ENCODE measurements at regions not wholly inside any gene's neighbourhood (a gene's known extent, or its start where the extent isn't known, plus 50 kb on each side); places are given as distances from the start of the nearest gene placed in this dataset.
A peak's percentile ranks its signal among the peaks of the same experiment; 100 is the strongest.
"Not testable (repeated sequence)": the region's sequence is repeated elsewhere in the genome, so short reads cannot be mapped to it uniquely, and the experiment has no call there.

GRCh38 chr13:81275666-81276258 is 934.8 kb upstream of the SPRY2 start:
- DNase-seq (ENCODE audit: low read depth), result no peak

- DNase-seq (ENCODE audit: low read depth), result no peak
These were observed 906.8 kb upstream of the SPRY2 start for GRCh38 chr13:81247711-81248110.

DNA sequence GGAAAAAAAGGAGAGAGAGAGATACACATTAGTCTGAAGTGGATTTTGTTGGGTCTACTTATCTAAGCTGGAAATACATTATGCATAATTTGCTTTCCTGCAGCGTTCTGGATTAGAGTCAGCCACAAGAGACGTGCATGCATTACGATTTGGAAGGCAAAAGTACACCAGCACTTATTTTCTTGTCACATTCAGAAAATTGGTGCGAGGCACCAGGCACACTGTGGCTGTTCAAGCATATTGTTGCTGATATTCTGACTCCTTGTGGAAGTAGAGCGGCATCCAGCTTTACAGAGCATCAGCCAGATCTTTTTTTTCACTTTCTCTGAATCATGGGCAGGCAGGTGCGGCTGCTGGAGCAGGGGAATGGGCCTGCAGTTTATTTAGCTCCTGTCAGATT is 905.6 kb upstream of the SPRY2 start:
- DNase-seq (ENCODE audit: low read depth), result no peak

DNA sequence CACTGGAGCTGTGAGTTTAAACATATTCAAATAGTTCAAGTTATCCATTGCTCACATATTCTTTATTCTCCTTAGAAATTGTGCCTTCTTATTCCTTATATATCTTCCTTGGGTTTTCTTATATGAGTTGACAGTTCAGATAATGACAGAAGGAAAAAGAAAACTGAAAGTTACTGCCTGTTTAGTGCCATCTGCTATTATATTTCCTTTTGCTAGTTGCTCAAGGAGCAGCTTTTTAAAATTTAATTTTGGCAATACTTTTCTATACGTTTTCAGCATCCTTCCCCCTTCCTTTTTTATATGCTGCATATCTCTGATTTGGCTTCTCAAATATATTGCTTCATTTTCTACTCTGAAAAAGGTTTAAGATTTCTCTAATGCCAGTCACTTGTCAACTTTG is 903.1 kb upstream of the SPRY2 start:
- no peak for DNase-seq (ENCODE audit: low read depth)

- DNase-seq (ENCODE audit: low read depth), result no peak
These were observed 889.5 kb upstream of the SPRY2 start for GRCh38 chr13:81230386-81230785.

DNA sequence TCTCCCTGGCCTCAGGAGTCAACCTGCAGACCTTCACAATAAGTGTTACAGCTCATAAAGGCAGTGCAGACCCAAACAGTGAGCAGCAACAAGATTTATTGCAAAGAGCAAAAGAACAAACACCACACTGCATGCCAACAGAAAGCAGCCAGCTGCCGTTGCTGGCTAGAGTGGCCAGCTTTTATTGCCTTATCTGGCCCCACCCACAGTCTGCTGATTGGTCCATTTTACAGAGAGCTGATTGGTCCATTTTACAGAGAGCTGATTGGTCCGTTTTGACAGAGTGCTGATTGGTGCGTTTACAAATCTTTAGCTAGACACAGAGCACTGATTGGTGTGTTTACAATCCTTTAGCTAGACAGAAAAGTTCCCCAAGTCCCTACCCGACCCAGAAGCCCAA is 885.9 kb upstream of the SPRY2 start:
- DNase-seq (ENCODE audit: low read depth), result not testable (repeated sequence)

DNA sequence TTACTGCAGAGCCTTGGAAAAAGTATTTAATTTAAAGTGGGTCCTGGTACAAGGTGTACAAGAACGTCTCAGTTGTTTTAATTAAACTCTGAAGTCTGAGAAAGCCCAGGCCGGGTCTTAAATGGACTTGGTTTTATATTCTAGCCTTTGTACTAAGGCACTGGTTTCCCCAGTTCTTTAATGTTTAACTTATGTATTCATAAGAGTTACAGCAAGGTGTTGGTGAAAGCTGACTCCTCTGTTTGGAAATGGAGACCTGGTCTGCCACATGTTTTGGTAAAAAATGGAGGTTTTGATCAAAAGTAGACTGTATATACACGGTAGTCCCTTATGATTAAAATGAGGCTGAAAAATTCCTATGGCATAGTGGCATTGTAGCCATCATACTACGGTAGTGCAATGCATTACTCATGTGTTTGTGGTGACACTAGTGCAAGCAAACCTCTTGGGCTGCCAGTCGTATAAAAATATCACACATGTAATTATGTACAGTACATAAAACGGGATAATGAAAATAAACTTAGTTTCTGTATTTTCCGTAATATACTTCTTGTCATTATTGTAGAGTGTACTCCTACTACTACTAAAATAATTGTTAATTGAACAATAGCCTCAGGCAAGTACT is 883.4 kb upstream of the SPRY2 start:
- DNase-seq (ENCODE audit: low read depth), result no peak

- DNase-seq (ENCODE audit: low read depth), result no peak
These were observed 882.9 kb upstream of the SPRY2 start for GRCh38 chr13:81223778-81224177.

GRCh38 chr13:81211713-81212112 is 870.8 kb upstream of the SPRY2 start:
- DNase-seq (ENCODE audit: low read depth), result no peak

DNA sequence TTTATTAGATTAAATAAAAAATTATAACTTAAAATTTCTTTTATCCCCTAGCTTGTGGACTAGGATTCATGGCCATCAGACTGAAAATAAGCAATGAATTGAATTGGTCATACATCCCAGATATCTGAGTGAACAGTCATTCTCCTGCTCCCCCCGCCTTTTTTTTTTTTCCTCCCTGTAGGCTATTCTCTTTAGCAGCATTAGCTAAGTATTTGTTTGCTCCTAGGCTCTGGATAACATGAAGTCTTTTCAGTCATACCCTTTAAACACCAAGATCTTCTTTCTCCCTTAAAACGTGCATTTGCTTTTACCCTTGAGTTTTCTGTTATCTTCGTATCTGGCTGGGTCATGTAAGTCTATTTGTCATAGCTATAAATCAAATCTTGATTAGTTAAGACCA is 866.7 kb upstream of the SPRY2 start:
- DNase-seq (ENCODE audit: low read depth), result no peak

GRCh38 chr13:81207231-81207630 is 866.3 kb upstream of the SPRY2 start:
- no peak for DNase-seq (ENCODE audit: low read depth)

DNA sequence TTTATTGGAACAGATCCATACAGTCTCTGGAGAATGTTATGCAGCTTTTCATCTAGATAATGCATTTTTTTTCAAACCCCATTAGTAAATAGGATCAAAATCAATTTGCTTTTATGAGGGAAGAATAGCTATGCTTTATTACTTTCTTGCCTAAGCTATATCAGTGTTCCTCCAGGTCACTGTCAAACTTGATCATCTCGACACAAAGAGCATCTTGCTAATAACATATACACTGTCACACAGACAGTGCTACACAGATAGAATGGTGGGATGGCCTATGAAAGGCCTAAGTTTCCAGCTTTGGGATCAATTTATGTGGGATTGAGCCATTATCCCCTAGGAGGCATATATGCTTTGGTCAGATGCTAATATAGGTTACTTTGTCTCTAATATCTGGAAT is 862.9 kb upstream of the SPRY2 start:
- no peak for DNase-seq (ENCODE audit: low read depth)

- DNase-seq (ENCODE audit: low read depth), result no peak
These were observed 859.0 kb upstream of the SPRY2 start for GRCh38 chr13:81199956-81200355.

- no peak for DNase-seq (ENCODE audit: low read depth)
These were observed 857.0 kb upstream of the SPRY2 start for GRCh38 chr13:81197966-81198365.

- no peak for DNase-seq (ENCODE audit: low read depth)
These were observed 856.6 kb upstream of the SPRY2 start for GRCh38 chr13:81197483-81197882.

DNA sequence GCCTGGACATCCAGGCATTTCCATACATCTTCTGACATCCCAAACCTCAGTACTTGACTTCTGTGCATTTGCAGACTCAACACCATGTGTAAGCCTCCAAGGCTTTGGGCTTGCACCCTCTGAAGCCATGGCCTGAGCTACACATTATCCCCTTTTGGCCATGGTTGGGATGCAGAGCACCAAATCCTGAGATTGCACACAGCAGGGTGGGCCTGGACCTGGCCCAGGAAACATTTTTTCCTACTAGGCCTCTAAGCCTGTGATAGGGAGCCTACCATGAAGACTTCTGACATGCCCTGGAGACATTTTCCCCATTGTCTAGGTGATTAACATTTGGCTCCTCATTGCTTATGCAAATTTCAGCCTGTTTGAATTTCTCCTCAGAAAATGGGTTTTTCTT is 853.4 kb upstream of the SPRY2 start:
- no peak for DNase-seq (ENCODE audit: low read depth)

DNA sequence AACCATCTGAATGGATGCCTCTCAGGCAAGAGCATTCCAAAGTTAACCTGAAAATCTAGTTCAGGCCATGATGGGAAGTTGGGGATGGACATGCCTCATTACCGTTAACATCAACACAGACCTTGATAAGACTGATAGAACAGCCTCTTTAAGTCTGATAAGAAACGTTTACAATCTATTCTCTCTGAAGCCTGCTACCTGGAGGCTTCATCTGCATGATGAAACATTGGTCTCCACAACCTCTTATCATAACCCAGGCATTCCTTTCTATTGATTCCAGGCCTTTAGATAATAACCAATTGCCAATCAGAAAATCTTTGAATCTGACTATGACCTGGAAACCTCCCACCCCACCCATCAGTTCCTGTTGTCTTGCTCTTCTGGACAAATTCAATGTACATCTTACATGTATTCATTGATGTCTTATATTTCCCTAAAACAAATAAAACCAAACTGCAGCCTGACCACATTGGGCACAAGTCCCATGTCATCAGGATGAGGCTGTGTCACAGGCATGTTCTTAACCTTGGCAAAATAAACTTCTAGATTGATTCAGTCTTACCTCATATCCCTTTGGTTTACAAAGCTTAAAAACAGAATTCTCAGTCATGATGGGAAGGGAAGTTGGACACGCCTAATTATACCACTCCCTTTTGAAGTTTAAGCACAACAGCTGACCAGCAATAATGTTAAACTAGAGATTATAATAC is 843.8 kb upstream of the SPRY2 start:
- DNase-seq (ENCODE audit: low read depth), result peak; percentile 3

GRCh38 chr13:81172603-81173002 is 831.7 kb upstream of the SPRY2 start:
- no peak for DNase-seq (ENCODE audit: low read depth)

- peak; percentile 4 for DNase-seq (ENCODE audit: low read depth)
These were observed 830.2 kb upstream of the SPRY2 start for GRCh38 chr13:81171065-81171647.

GRCh38 chr13:81163823-81164222 is 822.9 kb upstream of the SPRY2 start:
- not testable (repeated sequence) for DNase-seq (ENCODE audit: low read depth)

DNA sequence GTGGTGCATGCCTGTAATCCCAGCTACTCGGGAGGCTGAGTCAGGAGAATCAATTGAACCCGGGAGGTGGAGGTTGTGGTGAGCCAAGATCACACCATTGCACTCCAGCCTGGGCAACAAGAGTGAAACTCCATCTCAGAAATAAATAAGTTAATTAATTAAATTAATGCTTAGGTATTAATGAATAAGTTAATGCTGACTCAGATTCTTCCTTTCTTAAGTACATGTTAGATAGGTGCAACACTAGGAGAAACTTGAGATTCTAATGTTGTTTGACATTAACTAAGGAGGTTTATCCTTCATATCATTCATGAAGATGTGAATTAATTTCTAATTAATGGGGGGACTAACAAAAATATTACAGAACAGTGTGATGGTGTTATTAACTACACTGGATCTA is 812.6 kb upstream of the SPRY2 start:
- DNase-seq (ENCODE audit: low read depth), result no peak

DNA sequence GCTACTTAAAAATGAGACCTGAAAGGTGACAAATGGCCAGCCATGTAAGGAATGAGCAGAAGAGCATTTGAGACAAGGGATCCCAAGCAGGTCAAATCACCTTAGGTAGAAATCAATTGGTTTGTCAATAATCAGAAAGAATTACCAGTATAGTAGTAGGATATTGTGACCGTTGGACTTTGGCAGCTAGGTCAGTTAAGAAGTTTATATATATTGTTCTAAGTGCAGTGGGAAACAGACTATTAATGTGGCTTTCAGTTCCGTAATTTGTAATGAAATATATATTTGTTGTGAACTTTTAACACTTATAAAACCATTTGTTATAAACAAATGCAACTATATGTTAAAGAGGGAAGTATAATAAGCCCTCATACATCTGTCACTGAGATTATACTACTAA is 807.9 kb upstream of the SPRY2 start:
- no peak for DNase-seq (ENCODE audit: low read depth)

GRCh38 chr13:81146576-81146975 is 805.6 kb upstream of the SPRY2 start:
- not testable (repeated sequence) for DNase-seq (ENCODE audit: low read depth)

All from iris pigment epithelial cell (primary cell).